ENCODE measurements at regions not wholly inside any gene's neighbourhood (a gene's known extent, or its start where the extent isn't known, plus 50 kb on each side); places are given as distances from the start of the nearest gene placed in this dataset.

DNA sequence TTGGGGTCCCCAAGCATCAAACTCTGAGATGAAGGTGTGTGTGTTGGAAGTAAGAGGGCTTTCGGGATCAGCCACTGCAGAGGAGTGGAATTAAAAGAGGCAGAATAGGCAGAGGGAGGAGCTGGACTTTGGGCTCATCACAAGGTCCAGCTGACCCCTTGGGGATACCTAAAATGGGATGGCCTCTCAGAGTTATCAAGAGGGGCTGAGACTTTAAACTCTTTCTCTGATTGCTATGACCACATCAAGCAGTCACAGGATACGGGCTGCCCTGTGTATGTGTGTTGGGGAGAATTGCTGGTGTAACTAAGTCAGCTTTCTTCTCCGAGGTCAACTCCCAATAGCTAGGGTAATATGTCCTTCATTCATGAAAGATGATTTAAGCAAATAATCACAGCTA lies 127.7 kb upstream of the SLC14A2 start:
- DNase-seq (ENCODE audit: low spot score): no peak
- TF ChIP-seq, protein P1, sequence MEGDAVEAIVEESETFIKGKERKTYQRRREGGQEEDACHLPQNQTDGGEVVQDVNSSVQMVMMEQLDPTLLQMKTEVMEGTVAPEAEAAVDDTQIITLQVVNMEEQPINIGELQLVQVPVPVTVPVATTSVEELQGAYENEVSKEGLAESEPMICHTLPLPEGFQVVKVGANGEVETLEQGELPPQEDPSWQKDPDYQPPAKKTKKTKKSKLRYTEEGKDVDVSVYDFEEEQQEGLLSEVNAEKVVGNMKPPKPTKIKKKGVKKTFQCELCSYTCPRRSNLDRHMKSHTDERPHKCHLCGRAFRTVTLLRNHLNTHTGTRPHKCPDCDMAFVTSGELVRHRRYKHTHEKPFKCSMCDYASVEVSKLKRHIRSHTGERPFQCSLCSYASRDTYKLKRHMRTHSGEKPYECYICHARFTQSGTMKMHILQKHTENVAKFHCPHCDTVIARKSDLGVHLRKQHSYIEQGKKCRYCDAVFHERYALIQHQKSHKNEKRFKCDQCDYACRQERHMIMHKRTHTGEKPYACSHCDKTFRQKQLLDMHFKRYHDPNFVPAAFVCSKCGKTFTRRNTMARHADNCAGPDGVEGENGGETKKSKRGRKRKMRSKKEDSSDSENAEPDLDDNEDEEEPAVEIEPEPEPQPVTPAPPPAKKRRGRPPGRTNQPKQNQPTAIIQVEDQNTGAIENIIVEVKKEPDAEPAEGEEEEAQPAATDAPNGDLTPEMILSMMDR (IDR thresholded peaks at IDR 0.05; ENCODE audit: extremely low read depth, insufficient read depth, missing control alignments): no peak
- in situ Hi-C loops (cut with MboI; ENCODE audit: low pct_unique_long_range_greater_than_20kb, low sequenced_read_pairs, unreplicated experiment): no loop called here

DNA sequence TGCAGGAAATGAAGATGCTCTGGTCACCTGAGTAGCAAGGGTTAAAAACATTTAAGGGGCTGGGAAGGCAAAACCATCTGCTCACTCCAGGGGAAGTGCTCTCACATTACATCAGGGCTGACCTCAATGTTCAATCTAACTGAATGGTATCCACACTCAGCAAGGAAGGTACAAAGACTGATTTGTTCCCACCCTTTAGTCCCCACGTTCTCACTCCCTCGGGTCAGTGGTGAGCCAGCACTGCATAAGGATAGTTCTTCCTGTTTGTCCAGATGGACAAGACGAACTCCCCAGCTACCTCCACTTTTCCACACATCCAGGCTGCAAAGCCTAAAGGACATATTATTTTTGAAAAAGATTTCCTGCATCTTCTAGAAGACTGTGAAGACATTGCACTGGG lies 126.6 kb upstream of the SLC14A2 start:
- no peak for DNase-seq (ENCODE audit: low spot score)
- TF ChIP-seq, protein P1 (IDR thresholded peaks at IDR 0.05; ENCODE audit: extremely low read depth, insufficient read depth, missing control alignments): no peak
- in situ Hi-C loops (cut with MboI; ENCODE audit: low pct_unique_long_range_greater_than_20kb, low sequenced_read_pairs, unreplicated experiment): no loop called here

DNA sequence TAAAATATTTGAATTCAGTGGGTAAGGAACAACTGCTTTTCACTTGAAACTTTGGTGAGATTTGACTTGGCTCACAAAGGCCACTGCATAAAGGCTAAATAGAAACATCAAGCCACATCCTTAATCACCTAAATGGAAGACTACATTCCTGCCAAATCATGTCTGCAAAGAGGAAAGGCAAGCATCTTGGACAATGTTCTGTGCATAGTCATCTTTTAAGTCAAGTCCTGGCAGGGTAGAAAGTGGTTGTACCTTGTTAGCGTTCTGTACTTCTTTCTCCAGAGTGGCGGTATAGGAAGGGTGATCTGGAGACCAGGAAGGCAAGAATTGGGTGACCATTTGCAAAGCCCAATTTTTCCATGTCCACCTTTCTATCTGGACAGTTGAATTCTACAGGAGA lies 121.4 kb upstream of the SLC14A2 start:
- no peak for DNase-seq (ENCODE audit: low spot score)
- in situ Hi-C loops (cut with MboI; ENCODE audit: low pct_unique_long_range_greater_than_20kb, low sequenced_read_pairs, unreplicated experiment): no loop called here
- TF ChIP-seq, protein P1 (IDR thresholded peaks at IDR 0.05; ENCODE audit: extremely low read depth, insufficient read depth, missing control alignments): no peak

DNA sequence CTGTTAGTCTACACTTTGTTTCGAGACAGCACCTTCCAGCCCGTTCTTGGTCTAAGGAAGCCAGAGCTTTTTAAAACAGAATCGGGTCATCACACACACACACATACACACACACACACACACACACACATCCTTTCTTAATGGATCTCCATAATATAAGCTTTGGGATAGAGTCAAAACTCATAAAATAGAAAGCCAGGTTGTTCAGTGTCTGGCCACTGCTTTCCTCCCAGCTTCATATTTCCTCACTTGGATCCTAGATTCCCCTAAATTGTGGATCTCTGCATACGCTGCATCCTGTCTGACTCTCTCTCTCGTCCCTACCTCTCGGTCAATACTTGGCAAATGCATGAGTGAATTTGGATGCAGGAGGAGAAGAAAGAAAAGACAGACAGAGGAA lies 120.5 kb upstream of the SLC14A2 start:
- DNase-seq (ENCODE audit: low spot score): no peak
- in situ Hi-C loops (cut with MboI; ENCODE audit: low pct_unique_long_range_greater_than_20kb, low sequenced_read_pairs, unreplicated experiment): no loop called here
- TF ChIP-seq, protein P1 (IDR thresholded peaks at IDR 0.05; ENCODE audit: extremely low read depth, insufficient read depth, missing control alignments): no peak

DNA sequence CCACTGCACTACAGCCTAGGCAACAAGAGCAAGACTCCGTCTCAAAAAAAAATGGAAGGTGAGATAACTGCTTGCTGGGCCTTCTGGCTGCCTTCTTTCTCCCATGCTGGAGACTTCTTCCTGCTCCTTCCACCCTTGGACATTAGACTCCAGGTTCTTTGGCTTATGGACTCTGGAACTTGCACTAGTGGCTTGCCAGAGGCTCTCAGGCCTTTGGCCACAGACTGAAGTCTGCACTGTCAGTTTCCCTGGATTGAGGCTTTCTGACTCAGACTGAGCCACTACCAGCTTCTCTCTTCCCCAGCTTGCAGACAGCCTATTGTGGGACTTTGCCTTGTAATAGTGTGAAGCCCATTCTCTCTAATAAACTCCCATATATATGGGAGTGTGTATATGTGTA lies 118.5 kb upstream of the SLC14A2 start:
- in situ Hi-C loops (cut with MboI; ENCODE audit: low pct_unique_long_range_greater_than_20kb, low sequenced_read_pairs, unreplicated experiment): no loop called here
- TF ChIP-seq, protein P1 (IDR thresholded peaks at IDR 0.05; ENCODE audit: extremely low read depth, insufficient read depth, missing control alignments): no peak
- no peak for DNase-seq (ENCODE audit: low spot score)

DNA sequence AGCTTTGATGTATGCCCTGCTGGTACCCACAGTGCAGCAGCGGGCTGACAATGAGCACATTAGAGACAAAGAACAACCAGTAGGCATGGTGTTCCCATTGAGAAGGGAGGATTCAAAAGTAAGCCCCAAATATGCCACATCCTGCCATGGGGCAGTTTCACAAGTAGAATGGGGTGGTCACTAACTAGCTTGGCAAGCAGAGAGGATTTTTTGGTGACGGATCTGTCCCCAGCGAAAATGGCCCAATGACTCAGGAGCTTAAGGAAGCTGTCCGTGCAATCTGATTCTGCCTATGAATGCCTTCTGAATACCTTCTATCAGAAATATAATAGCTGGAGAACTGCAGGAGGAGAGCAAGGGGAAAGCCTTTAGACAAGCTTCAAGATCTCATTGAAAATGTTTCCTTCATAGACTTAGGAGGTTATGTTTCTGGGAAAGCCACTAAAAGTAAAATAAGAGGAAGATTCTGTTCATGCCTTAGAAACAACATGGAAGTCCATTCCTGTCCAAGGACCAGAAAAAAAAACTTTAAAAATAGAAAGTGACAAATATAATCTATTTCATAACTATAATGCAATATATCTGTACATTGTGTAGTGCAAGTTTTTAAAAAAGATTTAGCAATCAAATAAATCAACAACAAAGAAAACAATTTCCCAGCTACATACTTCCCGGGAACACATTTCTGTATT lies 117.5 kb upstream of the SLC14A2 start:
- no peak for DNase-seq (ENCODE audit: low spot score)
- in situ Hi-C loops (cut with MboI; ENCODE audit: low pct_unique_long_range_greater_than_20kb, low sequenced_read_pairs, unreplicated experiment): no loop called here
- TF ChIP-seq, protein P1 (IDR thresholded peaks at IDR 0.05; ENCODE audit: extremely low read depth, insufficient read depth, missing control alignments): no peak

Data from GM13977 (cell line).